ENCODE measurements at regions not wholly inside any gene's neighbourhood (a gene's known extent, or its start where the extent isn't known, plus 50 kb on each side); places are given as distances from the start of the nearest gene placed in this dataset.
"Not testable (repeated sequence)": the region's sequence is repeated elsewhere in the genome, so short reads cannot be mapped to it uniquely, and the experiment has no call there.

- Histone ChIP-seq H3K4me3 (no peak overlapping the region), H3K4me1 (peaks cover 3 to 33% (median 13%) of the 10 kb centered on the region in 9 donors), H3K9me3 (no peaks in the 10 kb centered on the region), H3K36me3 (no peaks in the 10 kb centered on the region), H3K27ac (peak overlapping the region in 9 of 10 donors; percentile 58 to 85 (median 69)), H3K27me3 (no peaks in the 10 kb centered on the region)
- 56 to 66% methylated on average over 5 of the region's 5 CpGs for WGBS, 2 donors
- no peak for TF ChIP-seq CTCF (IDR thresholded peaks at IDR 0.05)
- intact Hi-C loops (cut with DNase I), result loop anchor here in 2 of 10 donors (5.0 to 10.0 kb wide), 3 partner anchors 96 to 378 kb away; partner anchors contain the start of gene AEN (in 1 of the 2)
- ATAC-seq (peak in 5 of 8 donors; percentile 43 to 57 (median 51)), DNase-seq (no peak)
Measured at GRCh38 chr15:89002830-89003229, 85.4 kb upstream of the ABHD2 start.

- Histone ChIP-seq H3K27me3 (no peaks in the 10 kb centered on the region), H3K27ac (no peak overlapping the region), H3K9me3 (no peaks in the 10 kb centered on the region), H3K4me1 (peaks cover 3 to 33% (median 13%) of the 10 kb centered on the region in 9 donors), H3K4me3 (no peak overlapping the region), H3K36me3 (no peaks in the 10 kb centered on the region)
- DNase-seq, result peak; percentile 44 to 45
- WGBS, 2 donors, result 54% methylated on average over 11 of the region's 11 CpGs
- peak; percentile 26 to 71 (median 64) for TF ChIP-seq CTCF (IDR thresholded peaks at IDR 0.05)
- intact Hi-C loops (cut with DNase I), result loop anchor here in 8 of 10 donors (1.0 to 10.0 kb wide), 5 partner anchors 97 to 379 kb away; partner anchors contain the start of gene AEN (in 1 of the 8)
- ATAC-seq, result peak; percentile 79 to 90 (median 84)
Measured at GRCh38 chr15:89003865-89004725, 84.2 kb upstream of the ABHD2 start.

DNA sequence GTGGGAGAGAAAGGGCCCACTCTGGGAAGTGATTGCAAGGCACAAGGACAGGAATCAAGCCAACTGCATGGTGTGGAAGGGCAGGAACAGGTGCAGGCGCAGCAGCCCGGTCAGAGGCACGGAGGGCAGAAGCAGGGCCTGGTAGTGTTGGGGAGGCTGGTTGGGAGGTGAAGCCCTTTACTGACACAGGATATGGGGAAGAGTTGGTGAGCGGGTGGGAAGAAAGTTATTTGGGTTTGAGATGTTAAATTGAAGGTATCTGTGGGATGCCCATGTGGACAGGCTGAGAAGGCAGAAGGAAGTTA lies 83.6 kb upstream of the ABHD2 start:
- no peaks in the 10 kb centered on the region for H3K9me3 ChIP-seq
- no peak for ATAC-seq
- H3K4me3 ChIP-seq, result no peak overlapping the region
- H3K36me3 ChIP-seq, result no peaks in the 10 kb centered on the region
- no peaks in the 10 kb centered on the region for H3K27me3 ChIP-seq
- H3K4me1 ChIP-seq, result peaks cover 3 to 39% (median 13%) of the 10 kb centered on the region in 9 donors
- intact Hi-C loops (cut with DNase I), result loop anchor here in 9 of 10 donors (1.0 to 10.0 kb wide), 5 partner anchors 97 to 380 kb away; partner anchors contain the start of gene AEN (in 1 of the 9)
- no peak overlapping the region for H3K27ac ChIP-seq
- WGBS, 2 donors, result 83 to 87% methylated on average over 4 of the region's 4 CpGs
- no peak for TF ChIP-seq CTCF (IDR thresholded peaks at IDR 0.05)
- DNase-seq, result no peak

DNA sequence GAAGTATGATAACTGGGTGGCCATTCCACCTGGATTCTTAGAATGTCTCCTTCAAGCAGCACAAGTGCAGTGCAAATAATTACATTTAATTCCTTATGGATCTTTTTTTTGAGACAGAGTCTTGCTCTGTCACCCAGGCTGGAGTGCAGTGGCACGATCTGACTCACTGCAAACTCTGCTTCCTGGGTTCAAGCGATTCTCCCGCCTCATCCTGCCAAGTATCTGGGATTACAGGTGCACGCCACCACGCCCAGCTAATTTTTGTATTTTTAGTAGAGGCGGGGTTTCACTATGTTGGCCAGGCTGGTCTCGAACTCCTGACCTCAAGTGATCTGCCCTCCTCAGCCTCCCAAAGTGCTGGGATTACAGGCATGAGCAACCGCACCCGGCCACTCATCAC lies 80.7 kb upstream of the ABHD2 start:
- not testable (repeated sequence) for H3K9me3 ChIP-seq, ATAC-seq, DNase-seq, H3K27ac ChIP-seq, H3K36me3 ChIP-seq, H3K27me3 ChIP-seq, H3K4me3 ChIP-seq
- intact Hi-C loops (cut with DNase I), result loop anchor here in 2 of 10 donors (5.0 to 10.0 kb wide), 2 partner anchors 105 to 383 kb away; partner anchors contain the start of gene AEN (in 1 of the 2)
- WGBS, 2 donors, result 88 to 92% methylated on average over 9 of the region's 9 CpGs
- H3K4me1 ChIP-seq, result peaks cover 1 to 23% (median 3%) of the 10 kb centered on the region in 9 donors

All from heart right ventricle (tissue), 16 donors.